Mucosa of descending colon (tissue), 3 donors: ENCODE measurements at regions not wholly inside any gene's neighbourhood (a gene's known extent, or its start where the extent isn't known, plus 50 kb on each side); places are given as distances from the start of the nearest gene placed in this dataset.
"Not testable (repeated sequence)": the region's sequence is repeated elsewhere in the genome, so short reads cannot be mapped to it uniquely, and the experiment has no call there.

Experiments used
- ATAC-seq: fragments of 200-7000 bp; cut with Tn5 transposase; one replicate; pipeline ENCODE4 v1.9.1; 2020; ENCODE audit warnings: mild to moderate bottlenecking, moderate library complexity
- DNase-seq, 3 donors: peaks; one replicate each; pipeline ENCODE4 v3.0.0-alpha.2; 2020
- H3K36me3 ChIP-seq: fragments of 200-600 bp; one replicate; pipeline ENCODE4 v1.8.0; 2021; ENCODE audit warnings: low read depth, mild to moderate bottlenecking
- H3K4me1 ChIP-seq: fragments of 200-600 bp; one replicate; pipeline ENCODE4 v1.8.0; 2021; ENCODE audit warnings: low read depth, mild to moderate bottlenecking
- H3K4me3 ChIP-seq: fragments of 200-600 bp; one replicate; pipeline ENCODE4 v1.8.0; 2021; ENCODE audit warnings: mild to moderate bottlenecking
- H3K9me3 ChIP-seq: fragments of 200-600 bp; one replicate; pipeline ENCODE4 v1.8.0; 2021; ENCODE audit warnings: mild to moderate bottlenecking
- intact Hi-C, 2 donors: fragments of 100-400 bp; cut with DNase I in 1 of 2; cut with micrococcal nuclease in 1 of 2; formaldehyde crosslinking; loops; one replicate each; pipeline versions ENCODE4 v1.11.0 to v1.11.1; 2022; cut with DNase I, micrococcal nuclease
- donor health status: DM: no; HTN: no; CAD: no; lungs with moderate emphysema.
- donor health status: DM: no; HTN: no; CAD: no.
- donor health status: DM: no; HTN: yes; CAD: no.

GRCh38 chr21:10400622-10401361 lies 120.6 kb upstream of the TPTE start:
- peak; percentile 6 for ATAC-seq
- H3K9me3 ChIP-seq: peaks cover 70% of the 10 kb centered on the region
- H3K4me1 ChIP-seq, H3K4me3 ChIP-seq, H3K36me3 ChIP-seq, intact Hi-C loops: not testable (repeated sequence)
- peak in 1 of 3 donors; percentile 65 for DNase-seq

GRCh38 chr21:10402461-10402860 lies 118.9 kb upstream of the TPTE start:
- H3K36me3 ChIP-seq, H3K4me3 ChIP-seq, H3K4me1 ChIP-seq, DNase-seq, intact Hi-C loops: not testable (repeated sequence)
- ATAC-seq: peak; percentile 6
- H3K9me3 ChIP-seq: peaks cover 68% of the 10 kb centered on the region

- peaks cover 62% of the 10 kb centered on the region for H3K9me3 ChIP-seq
- H3K4me1 ChIP-seq, intact Hi-C loops, ATAC-seq, H3K4me3 ChIP-seq, DNase-seq, H3K36me3 ChIP-seq: not testable (repeated sequence)
Observed at GRCh38 chr21:10405331-10405730, 116.1 kb upstream of the TPTE start.

GRCh38 chr21:10409786-10410185 lies 111.6 kb upstream of the TPTE start:
- intact Hi-C loops, H3K4me3 ChIP-seq, DNase-seq, ATAC-seq, H3K4me1 ChIP-seq, H3K36me3 ChIP-seq: not testable (repeated sequence)
- peaks cover 55% of the 10 kb centered on the region for H3K9me3 ChIP-seq

GRCh38 chr21:10410354-10410929 lies 110.9 kb upstream of the TPTE start:
- peaks cover 55% of the 10 kb centered on the region for H3K9me3 ChIP-seq
- intact Hi-C loops, ATAC-seq, H3K36me3 ChIP-seq, H3K4me3 ChIP-seq, DNase-seq, H3K4me1 ChIP-seq: not testable (repeated sequence)

- intact Hi-C loops, ATAC-seq, H3K4me3 ChIP-seq, DNase-seq, H3K4me1 ChIP-seq, H3K36me3 ChIP-seq: not testable (repeated sequence)
- peaks cover 62% of the 10 kb centered on the region for H3K9me3 ChIP-seq
Observed at GRCh38 chr21:10411776-10412526, 109.4 kb upstream of the TPTE start.

GRCh38 chr21:10412928-10413246 lies 108.5 kb upstream of the TPTE start:
- H3K4me3 ChIP-seq, H3K36me3 ChIP-seq, DNase-seq, intact Hi-C loops, H3K4me1 ChIP-seq, ATAC-seq: not testable (repeated sequence)
- H3K9me3 ChIP-seq: peaks cover 68% of the 10 kb centered on the region

GRCh38 chr21:10413247-10414120 lies 107.9 kb upstream of the TPTE start:
- intact Hi-C loops, H3K36me3 ChIP-seq, H3K4me1 ChIP-seq, ATAC-seq, H3K4me3 ChIP-seq: not testable (repeated sequence)
- H3K9me3 ChIP-seq: peaks cover 70% of the 10 kb centered on the region
- peak in 1 of 3 donors; percentile 65 for DNase-seq

GRCh38 chr21:10414121-10414924 lies 107.1 kb upstream of the TPTE start:
- ATAC-seq, H3K4me3 ChIP-seq, DNase-seq, intact Hi-C loops, H3K36me3 ChIP-seq, H3K4me1 ChIP-seq: not testable (repeated sequence)
- H3K9me3 ChIP-seq: peaks cover 78% of the 10 kb centered on the region

- H3K36me3 ChIP-seq, ATAC-seq, intact Hi-C loops: not testable (repeated sequence)
Observed at GRCh38 chr21:10414925-10415254, 106.5 kb upstream of the TPTE start.

GRCh38 chr21:10415456-10415855 lies 105.9 kb upstream of the TPTE start:
- H3K9me3 ChIP-seq: peaks cover 85% of the 10 kb centered on the region
- peak; percentile 3 for ATAC-seq
- intact Hi-C loops, H3K36me3 ChIP-seq, H3K4me1 ChIP-seq, H3K4me3 ChIP-seq, DNase-seq: not testable (repeated sequence)

More at GRCh38 chr21:10414925-10415254, 106.5 kb upstream of the TPTE start:
- peaks cover 80% of the 10 kb centered on the region for H3K9me3 ChIP-seq
- H3K4me1 ChIP-seq, DNase-seq, H3K4me3 ChIP-seq: not testable (repeated sequence)

GRCh38 chr21:10415859-10416258 lies 105.5 kb upstream of the TPTE start:
- H3K9me3 ChIP-seq: peaks cover 85% of the 10 kb centered on the region
- intact Hi-C loops, H3K36me3 ChIP-seq, DNase-seq, H3K4me1 ChIP-seq, H3K4me3 ChIP-seq: not testable (repeated sequence)
- peak; percentile 26 for ATAC-seq
